ENCODE measurements at regions not wholly inside any gene's neighbourhood (a gene's known extent, or its start where the extent isn't known, plus 50 kb on each side); places are given as distances from the start of the nearest gene placed in this dataset.

GRCh38 chr15:77543159-77543882, 89.4 kb downstream of the LINGO1 start (continued):
- TF ChIP-seq ESRRA (IDR thresholded peaks at IDR 0.05; ENCODE audit: borderline replicate concordance, low read length) (no peak), RFX5 (IDR thresholded peaks at IDR 0.05) (no peak), NFE2L2 (conservative IDR thresholded peaks at IDR 0.05; ENCODE audit: low read length) (no peak), CHD2 (IDR thresholded peaks at IDR 0.05; ENCODE audit: low read length, partially characterized antibody) (no peak), CTCF (IDR thresholded peaks at IDR 0.05) (peak; percentile 100), CBX2 (IDR thresholded peaks at IDR 0.05; ENCODE audit: borderline replicate concordance, low read depth) (no peak), ZSCAN20 (CRISPR knock-in tag; IDR thresholded peaks at IDR 0.05) (no peak), MAZ (IDR thresholded peaks at IDR 0.05; ENCODE audit: borderline replicate concordance, low read depth, low read length) (no peak), HEYL (CRISPR knock-in tag; IDR thresholded peaks at IDR 0.05) (no peak), JUN (IDR thresholded peaks at IDR 0.05) (peak in 1 of 2 experiments; percentile 78; a peak in 2 of 5 replicates), KDM5A (IDR thresholded peaks at IDR 0.05) (peak; percentile 39; the same call in 1 of the 2 replicates), HOXA7 (CRISPR knock-in tag; IDR thresholded peaks at IDR 0.05) (no peak), SREBF2 (IDR thresholded peaks at IDR 0.05) (no peak), PHF8 (IDR thresholded peaks at IDR 0.05; ENCODE audit: borderline replicate concordance, low read depth) (peak; percentile 73), RNF2 (IDR thresholded peaks at IDR 0.05; ENCODE audit: borderline replicate concordance, low read depth) (no peak)

GRCh38 chr15:77542491-77543001, 90.2 kb downstream of the LINGO1 start:
- Histone ChIP-seq H3K4me2 (peak overlapping the region; percentile 77), H3K4me1 (peaks cover 18% of the 10 kb centered on the region), H3K4me3 (peak overlapping the region; percentile 57), H3K27ac (peak overlapping the region; percentile 79 to 93), H3K9me3 (no peaks in the 10 kb centered on the region)
- ChIA-PET POLR2A (interaction anchor here (0.9 to 1.6 kb wide), 9 partner anchors 10 to 1206 kb away, joined by 3 to 6 read pairs (median 3); partner anchors contain the start of genes ISL2 and TSPAN3), CTCF (interaction anchor here (0.5 to 8.0 kb wide), 75 partner anchors 12 to 815 kb away, joined by 3 to 97 read pairs (median 5); partner anchors contain the start of gene LINGO1)
- no peak for FAIRE-seq
- WGBS (ENCODE audit: missing lambda C conversion rate): 72% methylated on average over 16 of the region's 16 CpGs
- DNase-seq (ENCODE audit: low read depth in 1 of 2, low spot score in 1 of 2): peak in 1 of 2 experiments; percentile 37
- peak in 1 of 2 experiments; percentile 12; a peak in 3 of 6 replicates for ATAC-seq
- peak; percentile 24; the same call in 1 of the 2 replicates for TF ChIP-seq POLR2A (IDR thresholded peaks at IDR 0.05; ENCODE audit: low read length)
- TF ChIP-seq REST (IDR thresholded peaks at IDR 0.05): no peak
